ENCODE measurements at regions not wholly inside any gene's neighbourhood (a gene's known extent, or its start where the extent isn't known, plus 50 kb on each side); places are given as distances from the start of the nearest gene placed in this dataset.

- TF ChIP-seq CTCF (IDR thresholded peaks at IDR 0.05): no peak
- no peak for TF ChIP-seq POLR2A (IDR thresholded peaks at IDR 0.05)
Measured at GRCh38 chr7:52450816-52451215, 584.6 kb upstream of the POM121L12 start.

All from body of pancreas (tissue), 4 donors.